ENCODE measurements at regions not wholly inside any gene's neighbourhood (a gene's known extent, or its start where the extent isn't known, plus 50 kb on each side); places are given as distances from the start of the nearest gene placed in this dataset.

DNA sequence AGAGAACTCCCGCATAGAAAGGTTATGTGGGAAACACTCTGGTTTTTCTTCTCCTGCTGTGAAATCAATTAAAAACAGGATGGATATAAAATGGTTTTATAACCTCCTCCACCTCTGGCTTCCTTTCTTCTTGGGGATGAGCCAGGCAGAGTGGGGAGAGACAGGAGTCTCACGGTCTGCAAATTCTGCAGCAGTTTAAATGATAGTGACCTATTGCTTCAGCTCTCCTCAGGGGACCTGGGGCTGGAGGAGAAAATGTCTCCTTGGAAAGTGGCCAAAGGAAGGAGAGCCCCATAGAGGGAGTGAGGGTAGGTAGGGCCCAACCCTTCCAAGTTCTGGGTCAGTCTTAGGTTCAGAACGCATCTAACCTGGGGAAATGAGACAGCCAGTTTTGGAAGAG, 118.8 kb downstream of the MTX3 start:
- TF ChIP-seq, protein P1, sequence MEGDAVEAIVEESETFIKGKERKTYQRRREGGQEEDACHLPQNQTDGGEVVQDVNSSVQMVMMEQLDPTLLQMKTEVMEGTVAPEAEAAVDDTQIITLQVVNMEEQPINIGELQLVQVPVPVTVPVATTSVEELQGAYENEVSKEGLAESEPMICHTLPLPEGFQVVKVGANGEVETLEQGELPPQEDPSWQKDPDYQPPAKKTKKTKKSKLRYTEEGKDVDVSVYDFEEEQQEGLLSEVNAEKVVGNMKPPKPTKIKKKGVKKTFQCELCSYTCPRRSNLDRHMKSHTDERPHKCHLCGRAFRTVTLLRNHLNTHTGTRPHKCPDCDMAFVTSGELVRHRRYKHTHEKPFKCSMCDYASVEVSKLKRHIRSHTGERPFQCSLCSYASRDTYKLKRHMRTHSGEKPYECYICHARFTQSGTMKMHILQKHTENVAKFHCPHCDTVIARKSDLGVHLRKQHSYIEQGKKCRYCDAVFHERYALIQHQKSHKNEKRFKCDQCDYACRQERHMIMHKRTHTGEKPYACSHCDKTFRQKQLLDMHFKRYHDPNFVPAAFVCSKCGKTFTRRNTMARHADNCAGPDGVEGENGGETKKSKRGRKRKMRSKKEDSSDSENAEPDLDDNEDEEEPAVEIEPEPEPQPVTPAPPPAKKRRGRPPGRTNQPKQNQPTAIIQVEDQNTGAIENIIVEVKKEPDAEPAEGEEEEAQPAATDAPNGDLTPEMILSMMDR (IDR thresholded peaks at IDR 0.05): no peak
- TF ChIP-seq POLR2A (IDR thresholded peaks at IDR 0.05): no peak
